Ishikawa (cell line): ENCODE measurements at regions not wholly inside any gene's neighbourhood (a gene's known extent, or its start where the extent isn't known, plus 50 kb on each side); places are given as distances from the start of the nearest gene placed in this dataset.

Experiments
- CEBPB ChIP-seq: IDR thresholded peaks from 2 replicates; pipeline ENCODE4 v1.6.1; 2012
- CREB1 ChIP-seq: IDR thresholded peaks from 2 replicates; pipeline ENCODE4 v1.6.1; 2012; ENCODE audit warnings: low read depth
- EGR1 ChIP-seq: IDR thresholded peaks from 2 replicates; pipeline ENCODE4 v1.6.1; 2012
- EP300 ChIP-seq: IDR thresholded peaks from 2 replicates; pipeline ENCODE4 v1.6.1; 2012; ENCODE audit warnings: borderline replicate concordance
- FOXM1 ChIP-seq: IDR thresholded peaks from 2 replicates; pipeline ENCODE4 v1.6.1; 2012; ENCODE audit warnings: low read depth, borderline replicate concordance
- MAX ChIP-seq: IDR thresholded peaks from 2 replicates; pipeline ENCODE4 v1.6.1; 2012
- NFIC ChIP-seq: IDR thresholded peaks from 2 replicates; pipeline ENCODE4 v1.6.1; 2012
- RAD21 ChIP-seq: IDR thresholded peaks from 2 replicates; pipeline ENCODE4 v1.6.1; 2012; ENCODE audit warnings: low read depth
- REST ChIP-seq: IDR thresholded peaks from 2 replicates; pipeline ENCODE4 v1.6.1; 2012; ENCODE audit warnings: low read depth, mild to moderate bottlenecking
- TAF1 ChIP-seq: IDR thresholded peaks from 2 replicates; pipeline ENCODE4 v1.6.1; 2012; ENCODE audit warnings: low read depth, mild to moderate bottlenecking
- TCF12 ChIP-seq: IDR thresholded peaks from 2 replicates; pipeline ENCODE4 v1.6.1; 2012; ENCODE audit warnings: low read depth
- TEAD4 ChIP-seq: IDR thresholded peaks from 2 replicates; pipeline ENCODE4 v1.6.1; 2012
- USF1 ChIP-seq: IDR thresholded peaks from 2 replicates; pipeline ENCODE4 v1.6.1; 2012
- YY1 ChIP-seq: IDR thresholded peaks from 2 replicates; pipeline ENCODE4 v1.6.1; 2012; ENCODE audit warnings: low read depth
- ZBTB7A ChIP-seq: IDR thresholded peaks from 2 replicates; pipeline ENCODE4 v1.6.1; 2012; ENCODE audit warnings: low read depth

GRCh38 chr14:48275301-48275700 lies 599.9 kb upstream of the MDGA2 start:
- no peak for TF ChIP-seq TCF12
- TF ChIP-seq TEAD4: no peak
- TF ChIP-seq USF1: no peak
- no peak for TF ChIP-seq RAD21
- TF ChIP-seq TAF1: no peak
- no peak for TF ChIP-seq CREB1
- TF ChIP-seq EP300: no peak; the same call in 1 of the 2 replicates
- TF ChIP-seq FOXM1: no peak

- TF ChIP-seq CREB1: no peak
- TF ChIP-seq TAF1: no peak
- no peak for TF ChIP-seq MAX
- TF ChIP-seq USF1: no peak
- no peak for TF ChIP-seq EGR1
- TF ChIP-seq TCF12: no peak
- no peak for TF ChIP-seq REST
- TF ChIP-seq RAD21: no peak
- no peak for TF ChIP-seq FOXM1
- no peak for TF ChIP-seq ZBTB7A
- TF ChIP-seq NFIC: no peak
- no peak for TF ChIP-seq EP300
- no peak for TF ChIP-seq CEBPB
- TF ChIP-seq TEAD4: no peak
- no peak for TF ChIP-seq YY1
Measured at GRCh38 chr14:48274826-48275225, 599.4 kb upstream of the MDGA2 start.

- TF ChIP-seq TCF12 (no peak), FOXM1 (no peak), MAX (no peak), EGR1 (no peak), RAD21 (no peak), EP300 (no peak), YY1 (no peak), ZBTB7A (no peak), CEBPB (no peak), NFIC (no peak), USF1 (no peak), TAF1 (no peak), TEAD4 (no peak), REST (no peak), CREB1 (no peak)
Measured at GRCh38 chr14:48261436-48261835, 586.0 kb upstream of the MDGA2 start.

GRCh38 chr14:48253020-48253419 lies 577.6 kb upstream of the MDGA2 start:
- TF ChIP-seq RAD21 (no peak), CREB1 (no peak), TAF1 (no peak), ZBTB7A (no peak), NFIC (no peak), USF1 (no peak)

GRCh38 chr14:48251290-48251689 lies 575.9 kb upstream of the MDGA2 start:
- TF ChIP-seq REST (no peak), EGR1 (no peak), CREB1 (no peak), MAX (no peak), FOXM1 (no peak), TCF12 (no peak), TAF1 (no peak)
